Fibroblast of skin of left biceps (primary cell): ENCODE measurements at regions not wholly inside any gene's neighbourhood (a gene's known extent, or its start where the extent isn't known, plus 50 kb on each side); places are given as distances from the start of the nearest gene placed in this dataset.
"Not testable (repeated sequence)": the region's sequence is repeated elsewhere in the genome, so short reads cannot be mapped to it uniquely, and the experiment has no call there.

Experiments used
- DNase-seq, 2 experiments: peaks; one replicate each; pipeline ENCODE4 v3.0.0-alpha.2; 2013; ENCODE audit warnings: low read depth in 2 of 2

DNA sequence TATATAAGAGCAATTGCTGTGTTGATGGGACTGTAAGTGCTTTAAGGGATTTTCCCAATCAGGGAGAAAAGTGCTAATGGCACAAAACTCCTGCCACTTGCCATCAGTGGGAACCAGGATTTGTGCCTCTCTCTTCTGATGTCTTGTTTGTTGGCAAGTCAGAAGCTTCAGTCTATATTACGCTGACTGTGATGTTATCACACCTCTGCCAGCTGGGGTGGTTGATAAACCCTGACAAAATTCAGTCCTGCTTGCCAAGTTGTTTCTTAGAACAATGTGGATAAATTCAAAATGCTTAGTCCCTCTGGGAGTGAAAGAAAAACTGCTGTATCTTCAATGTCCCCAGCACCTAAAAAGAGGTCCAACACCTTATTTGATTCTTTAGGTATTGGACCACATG, 161.4 kb upstream of the FBXL7 start:
- no peak for DNase-seq

GRCh38 chr5:15334551-15335266, 165.3 kb upstream of the FBXL7 start:
- DNase-seq, result no peak

- DNase-seq, result no peak
Observed at GRCh38 chr5:15333091-15333490, 166.9 kb upstream of the FBXL7 start.

- no peak for DNase-seq
Observed at GRCh38 chr5:15326932-15327331, 173.0 kb upstream of the FBXL7 start.

DNA sequence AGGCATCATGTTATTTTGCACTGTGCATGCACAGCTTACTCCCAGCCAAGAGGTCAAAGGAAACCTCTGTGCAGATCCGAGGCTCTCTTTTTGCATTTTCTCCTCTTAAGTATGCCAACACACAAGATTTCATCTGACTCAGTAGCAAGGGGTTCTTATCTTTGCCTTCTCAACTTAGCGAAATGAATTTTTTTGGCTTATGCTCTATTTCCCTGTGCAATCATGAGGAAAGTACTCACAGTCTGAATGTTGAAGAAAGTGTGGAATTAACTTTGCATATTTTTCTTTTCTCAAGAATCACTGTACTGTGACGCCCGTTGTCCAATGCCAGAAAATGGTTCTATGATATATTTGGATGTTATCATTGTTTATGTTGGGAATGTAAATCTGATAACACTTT, 173.5 kb upstream of the FBXL7 start:
- no peak for DNase-seq

DNA sequence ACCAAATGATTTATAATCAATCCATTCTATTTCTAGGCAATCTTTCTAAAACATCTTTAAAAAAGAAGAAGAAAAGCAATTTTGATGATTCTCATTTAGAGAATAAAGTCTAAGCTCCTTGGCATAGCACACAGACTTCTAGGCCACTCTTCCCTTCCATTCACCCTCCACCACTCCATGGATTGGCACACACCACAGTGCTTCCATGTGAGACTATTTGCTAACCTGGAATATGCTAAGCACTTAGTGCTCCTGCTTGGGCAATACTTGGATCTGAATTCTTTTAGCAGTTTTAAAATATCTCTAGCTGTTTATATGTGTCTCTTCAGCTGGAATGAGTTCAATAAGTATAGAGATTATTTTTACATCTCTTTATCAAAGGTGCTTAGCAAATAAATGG, 177.6 kb upstream of the FBXL7 start:
- DNase-seq, result no peak

- DNase-seq, result no peak
Observed at GRCh38 chr5:15321776-15322175, 178.2 kb upstream of the FBXL7 start.

DNA sequence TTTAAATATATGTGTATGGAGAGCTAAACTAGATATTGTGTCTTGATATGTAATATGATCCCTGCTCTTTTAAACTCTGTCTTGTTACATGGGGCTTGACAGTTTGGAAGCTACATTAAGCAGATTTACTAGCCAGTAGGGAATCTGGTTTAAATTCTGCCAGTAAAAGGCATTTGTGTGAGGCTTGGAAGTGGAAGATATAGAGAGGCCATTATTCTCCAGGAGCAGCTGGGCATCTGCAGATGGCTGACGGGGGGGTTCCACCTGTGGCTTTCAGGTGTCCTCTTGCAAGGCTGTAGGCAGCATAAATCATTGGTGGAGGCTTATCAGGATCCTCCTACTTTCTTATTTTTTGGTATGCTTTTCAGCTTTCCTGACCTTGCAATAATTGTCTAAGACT, 179.1 kb upstream of the FBXL7 start:
- no peak for DNase-seq

GRCh38 chr5:15304914-15305834, 194.8 kb upstream of the FBXL7 start:
- no peak for DNase-seq

- no peak for DNase-seq
Observed at GRCh38 chr5:15304066-15304731, 195.8 kb upstream of the FBXL7 start.

- no peak for DNase-seq
Observed at GRCh38 chr5:15300141-15300540, 199.8 kb upstream of the FBXL7 start.

GRCh38 chr5:15290953-15291352, 209.0 kb upstream of the FBXL7 start:
- DNase-seq, result no peak

GRCh38 chr5:15286650-15287049, 213.3 kb upstream of the FBXL7 start:
- no peak for DNase-seq

DNA sequence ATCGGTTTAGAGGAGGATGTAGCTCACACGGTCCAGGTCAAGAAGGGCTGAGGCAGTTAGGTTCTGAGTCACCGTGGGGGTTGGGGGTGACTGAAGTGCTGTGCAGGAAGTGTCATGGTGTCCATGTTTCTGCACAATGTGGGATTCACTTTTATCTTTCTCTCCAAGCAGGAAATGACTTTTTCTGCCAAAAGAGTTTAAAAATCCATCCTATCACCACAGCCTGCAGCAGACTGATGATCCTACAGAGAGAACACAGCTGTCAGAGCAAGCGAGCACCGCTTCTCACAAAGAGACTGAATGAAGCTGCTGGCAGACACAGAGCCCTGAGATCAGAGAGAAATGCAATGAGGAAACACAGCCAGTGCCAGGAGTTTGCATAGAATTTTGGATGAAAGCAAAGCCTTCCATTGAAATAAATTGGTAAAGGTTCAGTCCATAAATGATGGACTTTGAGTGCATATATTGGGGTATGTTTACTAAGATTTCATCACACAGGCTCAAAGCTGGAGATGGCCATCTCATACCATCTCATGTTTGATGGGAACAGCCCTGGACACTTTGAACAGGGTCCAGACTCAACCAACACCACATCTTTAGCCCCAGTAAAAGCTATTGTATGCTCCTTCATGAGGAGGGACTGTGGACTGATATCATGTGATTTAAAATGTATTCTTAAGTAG, 213.9 kb upstream of the FBXL7 start:
- DNase-seq, result peak; percentile 20 to 21

DNA sequence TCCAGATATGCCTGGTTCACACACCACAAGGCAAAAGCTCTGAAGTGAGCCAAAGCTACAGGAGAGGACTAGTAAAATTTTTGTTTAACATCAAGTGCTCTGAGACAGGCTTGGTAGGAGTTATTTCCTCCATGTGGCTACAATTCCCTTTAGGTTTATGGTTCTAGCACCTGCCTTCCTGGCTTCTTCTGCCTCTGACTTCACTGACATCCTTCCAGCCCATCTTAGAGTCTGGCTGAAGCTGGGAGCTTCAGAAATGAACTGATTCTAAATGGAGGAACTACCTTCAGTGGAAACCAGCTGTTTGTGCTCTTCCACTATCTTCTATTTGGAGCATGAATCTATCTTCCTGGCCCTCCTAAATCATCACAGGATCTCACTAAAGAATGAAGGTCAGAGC, 215.3 kb upstream of the FBXL7 start:
- DNase-seq, result no peak

DNA sequence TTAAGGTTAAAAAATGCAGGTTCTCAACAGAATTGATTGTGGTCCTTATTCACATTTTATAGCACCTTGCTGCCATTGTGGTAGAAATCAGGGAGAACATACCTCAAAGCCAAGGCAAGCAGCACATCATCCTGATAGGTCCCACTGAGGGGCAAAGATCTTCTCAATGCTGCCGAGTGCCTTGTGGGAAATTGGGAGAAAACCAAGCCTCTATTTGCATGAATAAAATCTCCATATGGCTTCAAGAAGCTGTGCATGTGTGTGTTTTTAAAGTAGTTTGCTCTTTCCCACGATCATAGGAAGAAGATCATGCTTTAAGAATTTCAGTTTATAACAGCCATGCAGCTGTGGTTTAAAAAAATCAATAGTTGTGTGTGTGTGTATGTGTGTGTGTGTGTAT, 216.9 kb upstream of the FBXL7 start:
- no peak for DNase-seq

- no peak for DNase-seq
Observed at GRCh38 chr5:15282611-15283010, 217.4 kb upstream of the FBXL7 start.

GRCh38 chr5:15271596-15271995, 228.4 kb upstream of the FBXL7 start:
- not testable (repeated sequence) for DNase-seq

GRCh38 chr5:15267966-15268365, 232.0 kb upstream of the FBXL7 start:
- no peak for DNase-seq

DNA sequence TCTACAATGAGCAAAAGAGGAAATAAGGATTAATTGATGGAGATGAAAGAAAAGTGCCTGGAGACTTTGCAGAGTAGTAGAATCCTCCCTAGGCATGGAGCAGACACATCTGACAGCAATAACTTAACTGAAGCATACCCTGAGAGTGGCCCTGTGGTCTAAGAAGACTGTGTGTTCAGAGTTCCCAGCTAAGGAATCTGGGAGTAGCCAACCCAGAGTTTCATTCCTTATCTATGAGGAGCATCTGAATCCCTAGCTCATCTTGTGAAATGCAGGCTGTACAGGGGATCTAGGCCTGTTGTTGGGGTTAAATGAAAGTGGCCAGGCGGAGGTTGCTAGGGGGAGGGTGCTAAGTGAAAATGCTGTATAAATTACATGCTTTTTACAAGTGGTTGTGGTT, 233.1 kb upstream of the FBXL7 start:
- no peak for DNase-seq

GRCh38 chr5:15266229-15266628, 233.8 kb upstream of the FBXL7 start:
- no peak for DNase-seq

- no peak for DNase-seq
Observed at GRCh38 chr5:15263942-15264341, 236.0 kb upstream of the FBXL7 start.
